WTC11 (cell line): ENCODE measurements at regions not wholly inside any gene's neighbourhood (a gene's known extent, or its start where the extent isn't known, plus 50 kb on each side); places are given as distances from the start of the nearest gene placed in this dataset.

ENCODE experiments used
- ATAC-seq: fragments of 200-7000 bp; cut with Tn5 transposase; 2 replicates; pipeline ENCODE4 v1.10.0; 2021; ENCODE audit warnings: mild to moderate bottlenecking, moderate library complexity
- CTCF ChIA-PET: fragments of 300-600 bp; sonication (Branson Sonifier 250); formaldehyde crosslinking; loops from one replicate; lab custom pipeline; 2021; ENCODE audit warnings: antibody characterized with exemption; lab: Charles Lee
- POLR2A ChIA-PET: fragments of 350-600 bp; sonication (Branson Sonifier 250); formaldehyde crosslinking; loops from one replicate; lab custom pipeline; 2021; ENCODE audit warnings: antibody characterized with exemption; lab: Charles Lee
- DNase-seq: peaks from one replicate; pipeline ENCODE4 v3.0.0; 2021; ENCODE audit warnings: low spot score
- H3K27ac Mint-ChIP-seq: 2 replicates; pipeline ENCODE4 v1.8.0; 2021; ENCODE audit warnings: mixed read lengths
- H3K27me3 Mint-ChIP-seq: 2 replicates; pipeline ENCODE4 v1.8.0; 2021; ENCODE audit warnings: low read depth, mild to moderate bottlenecking, moderate library complexity, mixed read lengths
- H3K36me3 Mint-ChIP-seq: 2 replicates; pipeline ENCODE4 v1.8.0; 2021; ENCODE audit warnings: mixed read lengths
- H3K4me1 Mint-ChIP-seq: 2 replicates; pipeline ENCODE4 v1.8.0; 2022; ENCODE audit warnings: mixed read lengths
- H3K4me3 Mint-ChIP-seq: 2 replicates; pipeline ENCODE4 v1.8.0; 2021; ENCODE audit warnings: mild to moderate bottlenecking, moderate library complexity, mixed read lengths
- H3K9me3 Mint-ChIP-seq: 2 replicates; pipeline ENCODE4 v1.8.0; 2021; ENCODE audit warnings: mixed read lengths
- AR ChIP-seq: fragments of 250-450 bp; sonication (Bioruptor Pico); IDR thresholded peaks from 2 replicates; pipeline ENCODE4 v1.9.0; 2021; ENCODE audit warnings: mild to moderate bottlenecking
- CBFB ChIP-seq: sonication (generic); formaldehyde crosslinking; IDR thresholded peaks from 2 replicates; pipeline ENCODE4 v1.8.1; 2022; ENCODE audit warnings: mild to moderate bottlenecking, low read depth, missing genetic modification reagents
- CREB1 ChIP-seq: sonication (generic); formaldehyde crosslinking; IDR thresholded peaks from 2 replicates; pipeline ENCODE4 v1.8.0; 2023; ENCODE audit warnings: mild to moderate bottlenecking, missing genetic modification reagents
- CREM ChIP-seq: sonication (generic); formaldehyde crosslinking; IDR thresholded peaks from 2 replicates; pipeline ENCODE4 v1.8.1; 2022; ENCODE audit warnings: mild to moderate bottlenecking, missing genetic modification reagents, moderate library complexity
- E2F4 ChIP-seq: sonication (generic); formaldehyde crosslinking; IDR thresholded peaks from 2 replicates; pipeline ENCODE4 v1.8.1; 2022; ENCODE audit warnings: low read depth, mild to moderate bottlenecking, moderate library complexity, missing genetic modification reagents, borderline replicate concordance
- GTF2I ChIP-seq: fragments of 250-450 bp; sonication (Bioruptor Pico); conservative IDR thresholded peaks from 2 replicates; pipeline ENCODE4 v1.4.0; 2021; ENCODE audit warnings: mild to moderate bottlenecking
- JUN ChIP-seq: sonication (generic); formaldehyde crosslinking; IDR thresholded peaks from 2 replicates; pipeline ENCODE4 v1.8.0; 2023; ENCODE audit warnings: mild to moderate bottlenecking, missing genetic modification reagents
- KAT7 ChIP-seq: sonication (generic); formaldehyde crosslinking; IDR thresholded peaks from 2 replicates; pipeline ENCODE4 v1.8.1; 2023; ENCODE audit warnings: missing genetic modification reagents, mild to moderate bottlenecking, borderline replicate concordance
- MXD4 ChIP-seq: fragments of 250-450 bp; sonication (Bioruptor Pico); IDR thresholded peaks from 2 replicates; pipeline ENCODE4 v1.8.0; 2021; ENCODE audit warnings: mild to moderate bottlenecking, moderate library complexity, borderline replicate concordance
- NFE2L1 ChIP-seq: sonication (generic); formaldehyde crosslinking; IDR thresholded peaks from 2 replicates; pipeline ENCODE4 v1.8.1; 2023; ENCODE audit warnings: missing genetic modification reagents
- NFYB ChIP-seq: sonication (generic); formaldehyde crosslinking; conservative IDR thresholded peaks from 2 replicates; pipeline ENCODE4 v1.8.0; 2022; ENCODE audit warnings: low read depth, missing genetic modification reagents
- NR2C2 ChIP-seq: sonication (generic); formaldehyde crosslinking; IDR thresholded peaks from 2 replicates; pipeline ENCODE4 v1.8.0; 2022; ENCODE audit warnings: mild to moderate bottlenecking, missing genetic modification reagents
- PRRX2 ChIP-seq: fragments of 250-450 bp; sonication (Bioruptor Pico); IDR thresholded peaks from 2 replicates; pipeline ENCODE4 v1.8.0; 2021; ENCODE audit warnings: mild to moderate bottlenecking
- RORB ChIP-seq: fragments of 250-450 bp; sonication (Bioruptor Pico); IDR thresholded peaks from 2 replicates; pipeline ENCODE4 v1.9.0; 2021; ENCODE audit warnings: mild to moderate bottlenecking
- SMAD4 ChIP-seq: sonication (generic); formaldehyde crosslinking; IDR thresholded peaks from 2 replicates; pipeline ENCODE4 v1.8.0; 2022; ENCODE audit warnings: mild to moderate bottlenecking, missing genetic modification reagents
- TP53 ChIP-seq: sonication (generic); formaldehyde crosslinking; IDR thresholded peaks from 2 replicates; pipeline ENCODE4 v1.8.1; 2023; ENCODE audit warnings: mild to moderate bottlenecking, missing genetic modification reagents
- USF1 ChIP-seq: sonication (generic); formaldehyde crosslinking; IDR thresholded peaks from 2 replicates; pipeline ENCODE4 v1.8.0; 2022; ENCODE audit warnings: mild to moderate bottlenecking, missing genetic modification reagents
- USF2 ChIP-seq: sonication (generic); formaldehyde crosslinking; IDR thresholded peaks from 2 replicates; pipeline ENCODE4 v1.8.1; 2023; ENCODE audit warnings: mild to moderate bottlenecking, missing genetic modification reagents, moderate library complexity
- ZNF138 ChIP-seq: sonication (generic); formaldehyde crosslinking; conservative IDR thresholded peaks from 2 replicates; pipeline ENCODE4 v1.8.1; 2022; ENCODE audit warnings: mild to moderate bottlenecking, moderate library complexity, missing genetic modification reagents
- ZNF219 ChIP-seq: sonication (generic); formaldehyde crosslinking; IDR thresholded peaks from 2 replicates; pipeline ENCODE4 v1.8.0; 2023; ENCODE audit warnings: missing genetic modification reagents, mild to moderate bottlenecking, borderline replicate concordance
- ZNF396 ChIP-seq: fragments of 250-450 bp; sonication (Bioruptor Pico); IDR thresholded peaks from 2 replicates; pipeline ENCODE4 v1.8.0; 2021; ENCODE audit warnings: mild to moderate bottlenecking, moderate library complexity, borderline replicate concordance
- TF ChIP-seq, protein P1 (sequence below): sonication (generic); formaldehyde crosslinking; IDR thresholded peaks from 2 replicates; pipeline ENCODE4 v1.8.0; 2022; ENCODE audit warnings: missing genetic modification reagents
- TF ChIP-seq, protein P2 (sequence below): fragments of 250-450 bp; sonication (Bioruptor Pico); IDR thresholded peaks from 2 replicates; pipeline ENCODE4 v1.9.0; 2021; ENCODE audit warnings: moderate library complexity, mild to moderate bottlenecking, inconsistent platforms, borderline replicate concordance
- TF ChIP-seq, protein P3 (sequence below): sonication (generic); formaldehyde crosslinking; IDR thresholded peaks from 2 replicates; pipeline ENCODE4 v1.8.1; 2023; ENCODE audit warnings: mild to moderate bottlenecking, missing genetic modification reagents

DNA sequence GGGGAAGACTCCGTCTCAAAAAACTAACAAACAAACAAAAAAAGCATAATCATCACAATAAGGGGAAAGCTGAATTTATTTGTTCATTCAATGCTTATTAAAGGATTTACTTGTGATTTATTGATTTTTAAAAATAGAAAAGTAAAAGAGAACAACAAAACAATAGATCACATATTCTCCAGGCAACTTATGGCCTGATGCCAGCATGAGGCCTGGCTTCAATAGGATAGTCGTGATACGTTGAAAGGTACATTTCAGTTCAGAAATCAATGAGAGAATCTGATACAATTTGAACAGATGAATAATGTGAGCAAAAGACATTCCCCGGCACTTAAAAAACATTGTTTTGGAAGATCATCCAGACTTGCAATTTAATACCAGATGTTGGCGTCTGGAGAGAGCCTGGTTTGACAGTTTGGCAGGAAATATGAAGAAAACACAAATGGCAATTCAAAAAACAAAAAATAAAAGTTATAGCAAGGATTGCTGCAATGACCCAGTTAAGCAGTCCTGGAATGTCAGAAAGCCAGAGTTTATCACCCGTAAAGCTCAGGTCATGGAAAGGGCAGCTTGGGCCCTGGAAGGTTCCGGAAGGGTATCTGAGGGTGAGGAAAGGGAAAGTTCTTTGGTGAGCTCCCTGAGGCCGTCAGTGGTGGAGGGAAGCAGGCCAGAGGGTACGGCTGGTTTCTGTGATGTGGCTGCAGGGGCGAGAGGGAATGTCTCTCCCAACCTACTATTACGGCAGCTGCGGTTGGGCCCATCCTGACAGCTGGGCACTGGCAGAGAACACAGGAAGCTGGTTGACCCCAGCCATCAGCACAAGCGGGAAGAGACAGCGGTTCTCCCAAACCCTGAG, 230.2 kb upstream of the HES1 start:
- peaks cover 31% of the 10 kb centered on the region for H3K4me1 Mint-ChIP-seq

GRCh38 chr3:193906849-193907410, 229.0 kb upstream of the HES1 start:
- Mint-ChIP-seq H3K27me3 (peaks cover 19% of the 10 kb centered on the region; the same call in 1 of the 2 replicates), H3K9me3 (peaks cover 16% of the 10 kb centered on the region), H3K36me3 (peaks cover 11% of the 10 kb centered on the region), H3K4me3 (no peak overlapping the region), H3K4me1 (peaks cover 39% of the 10 kb centered on the region), H3K27ac (no peak overlapping the region)
- ATAC-seq (no peak), DNase-seq (no peak)
- POLR2A ChIA-PET, result no interaction called here
- CTCF ChIA-PET, result no interaction called here
- no peak for TF ChIP-seq USF1 (CRISPR knock-in tag)
- TF ChIP-seq, protein P1, sequence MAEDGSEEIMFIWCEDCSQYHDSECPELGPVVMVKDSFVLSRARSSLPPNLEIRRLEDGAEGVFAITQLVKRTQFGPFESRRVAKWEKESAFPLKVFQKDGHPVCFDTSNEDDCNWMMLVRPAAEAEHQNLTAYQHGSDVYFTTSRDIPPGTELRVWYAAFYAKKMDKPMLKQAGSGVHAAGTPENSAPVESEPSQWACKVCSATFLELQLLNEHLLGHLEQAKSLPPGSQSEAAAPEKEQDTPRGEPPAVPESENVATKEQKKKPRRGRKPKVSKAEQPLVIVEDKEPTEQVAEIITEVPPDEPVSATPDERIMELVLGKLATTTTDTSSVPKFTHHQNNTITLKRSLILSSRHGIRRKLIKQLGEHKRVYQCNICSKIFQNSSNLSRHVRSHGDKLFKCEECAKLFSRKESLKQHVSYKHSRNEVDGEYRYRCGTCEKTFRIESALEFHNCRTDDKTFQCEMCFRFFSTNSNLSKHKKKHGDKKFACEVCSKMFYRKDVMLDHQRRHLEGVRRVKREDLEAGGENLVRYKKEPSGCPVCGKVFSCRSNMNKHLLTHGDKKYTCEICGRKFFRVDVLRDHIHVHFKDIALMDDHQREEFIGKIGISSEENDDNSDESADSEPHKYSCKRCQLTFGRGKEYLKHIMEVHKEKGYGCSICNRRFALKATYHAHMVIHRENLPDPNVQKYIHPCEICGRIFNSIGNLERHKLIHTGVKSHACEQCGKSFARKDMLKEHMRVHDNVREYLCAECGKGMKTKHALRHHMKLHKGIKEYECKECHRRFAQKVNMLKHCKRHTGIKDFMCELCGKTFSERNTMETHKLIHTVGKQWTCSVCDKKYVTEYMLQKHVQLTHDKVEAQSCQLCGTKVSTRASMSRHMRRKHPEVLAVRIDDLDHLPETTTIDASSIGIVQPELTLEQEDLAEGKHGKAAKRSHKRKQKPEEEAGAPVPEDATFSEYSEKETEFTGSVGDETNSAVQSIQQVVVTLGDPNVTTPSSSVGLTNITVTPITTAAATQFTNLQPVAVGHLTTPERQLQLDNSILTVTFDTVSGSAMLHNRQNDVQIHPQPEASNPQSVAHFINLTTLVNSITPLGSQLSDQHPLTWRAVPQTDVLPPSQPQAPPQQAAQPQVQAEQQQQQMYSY, result no peak
- no peak for TF ChIP-seq GTF2I
- no peak for TF ChIP-seq NR2C2 (CRISPR knock-in tag)
- TF ChIP-seq MXD4, result no peak
- no peak for TF ChIP-seq JUN
- TF ChIP-seq NFE2L1 (CRISPR knock-in tag), result no peak
- no peak for TF ChIP-seq USF2 (CRISPR knock-in tag)
- no peak for TF ChIP-seq E2F4 (CRISPR knock-in tag)
- TF ChIP-seq ZNF138, result no peak

More for the DNA sequence above, 230.2 kb upstream of the HES1 start:
- ATAC-seq (no peak), DNase-seq (no peak)
- POLR2A ChIA-PET, result no interaction called here
- peaks cover 18% of the 10 kb centered on the region for H3K36me3 Mint-ChIP-seq
- peaks cover 21% of the 10 kb centered on the region for H3K9me3 Mint-ChIP-seq
- CTCF ChIA-PET, result no interaction called here
- no peak for TF ChIP-seq AR (CRISPR knock-in tag)
- no peak for TF ChIP-seq CREB1 (CRISPR knock-in tag)
- no peak for TF ChIP-seq NFYB (CRISPR knock-in tag)
- no peak for TF ChIP-seq CREM (CRISPR knock-in tag)
- no peak for TF ChIP-seq RORB (CRISPR knock-in tag)
- no peak for TF ChIP-seq ZNF219 (CRISPR knock-in tag)
- no peak for TF ChIP-seq TP53 (CRISPR knock-in tag)
- TF ChIP-seq ZNF396, result no peak
- no peak for TF ChIP-seq SMAD4 (CRISPR knock-in tag)
- TF ChIP-seq KAT7 (CRISPR knock-in tag), result no peak
- no peak for TF ChIP-seq PRRX2 (CRISPR knock-in tag)
- no peak for TF ChIP-seq CBFB (CRISPR knock-in tag)
- TF ChIP-seq, protein P2, sequence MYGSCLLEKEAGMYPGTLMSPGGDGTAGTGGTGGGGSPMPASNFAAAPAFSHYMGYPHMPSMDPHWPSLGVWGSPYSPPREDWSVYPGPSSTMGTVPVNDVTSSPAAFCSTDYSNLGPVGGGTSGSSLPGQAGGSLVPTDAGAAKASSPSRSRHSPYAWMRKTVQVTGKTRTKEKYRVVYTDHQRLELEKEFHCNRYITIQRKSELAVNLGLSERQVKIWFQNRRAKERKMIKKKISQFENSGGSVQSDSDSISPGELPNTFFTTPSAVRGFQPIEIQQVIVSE, result no peak
- TF ChIP-seq, protein P3, sequence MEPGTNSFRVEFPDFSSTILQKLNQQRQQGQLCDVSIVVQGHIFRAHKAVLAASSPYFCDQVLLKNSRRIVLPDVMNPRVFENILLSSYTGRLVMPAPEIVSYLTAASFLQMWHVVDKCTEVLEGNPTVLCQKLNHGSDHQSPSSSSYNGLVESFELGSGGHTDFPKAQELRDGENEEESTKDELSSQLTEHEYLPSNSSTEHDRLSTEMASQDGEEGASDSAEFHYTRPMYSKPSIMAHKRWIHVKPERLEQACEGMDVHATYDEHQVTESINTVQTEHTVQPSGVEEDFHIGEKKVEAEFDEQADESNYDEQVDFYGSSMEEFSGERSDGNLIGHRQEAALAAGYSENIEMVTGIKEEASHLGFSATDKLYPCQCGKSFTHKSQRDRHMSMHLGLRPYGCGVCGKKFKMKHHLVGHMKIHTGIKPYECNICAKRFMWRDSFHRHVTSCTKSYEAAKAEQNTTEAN (CRISPR knock-in tag), result no peak
- TF ChIP-seq, all 79 proteins: peak for 0
- H3K27me3 Mint-ChIP-seq, result peaks cover 19% of the 10 kb centered on the region; the same call in 1 of the 2 replicates
- no peak overlapping the region for H3K27ac Mint-ChIP-seq
- no peak overlapping the region for H3K4me3 Mint-ChIP-seq
